Fibroblast of pulmonary artery (primary cell): ENCODE measurements at regions not wholly inside any gene's neighbourhood (a gene's known extent, or its start where the extent isn't known, plus 50 kb on each side); places are given as distances from the start of the nearest gene placed in this dataset.

ENCODE experiments used
- DNase-seq: peaks from one replicate; pipeline ENCODE4 v3.0.0-alpha.2; 2010; ENCODE audit warnings: low read depth
- H3K4me3 ChIP-seq: replicated peaks from 2 replicates; pipeline ENCODE4 v1.5.1; 2011; ENCODE audit warnings: low read depth, mild to moderate bottlenecking, control low read depth, low read length, moderate library complexity
- CTCF ChIP-seq: IDR thresholded peaks from 2 replicates; pipeline ENCODE4 v1.5.1; 2011; ENCODE audit warnings: mild to moderate bottlenecking, control low read depth, low read length, inconsistent platforms; ENCODE audit errors: missing control alignments

GRCh38 chr10:120387326-120387725 is 69.7 kb upstream of the PLPP4 start:
- no peak for TF ChIP-seq CTCF
- DNase-seq: no peak
- no peak overlapping the region for H3K4me3 ChIP-seq

DNA sequence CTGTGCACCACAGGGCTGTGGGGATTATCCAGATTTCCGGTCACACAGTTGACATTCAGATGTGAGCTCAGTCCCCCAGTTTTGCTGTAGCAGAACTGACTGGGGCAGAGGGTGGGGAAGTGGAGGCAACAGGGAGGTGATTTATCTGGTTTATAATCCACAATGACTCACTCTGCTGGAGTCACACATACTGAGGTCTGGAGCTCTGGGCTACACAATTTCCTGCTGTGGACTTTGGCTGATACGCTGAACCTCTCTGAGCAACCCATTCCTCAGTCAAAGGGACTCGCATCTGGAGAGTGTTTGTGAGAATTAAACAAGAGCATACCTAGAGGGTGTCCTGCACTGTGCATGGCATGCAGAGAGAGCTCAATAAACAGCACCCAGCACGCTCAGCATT is 64.8 kb upstream of the PLPP4 start:
- DNase-seq: no peak
- no peak for TF ChIP-seq CTCF
- no peak overlapping the region for H3K4me3 ChIP-seq

- DNase-seq: no peak
- H3K4me3 ChIP-seq: no peak overlapping the region
- TF ChIP-seq CTCF: no peak
Measured at GRCh38 chr10:120392671-120393079, 64.4 kb upstream of the PLPP4 start.

DNA sequence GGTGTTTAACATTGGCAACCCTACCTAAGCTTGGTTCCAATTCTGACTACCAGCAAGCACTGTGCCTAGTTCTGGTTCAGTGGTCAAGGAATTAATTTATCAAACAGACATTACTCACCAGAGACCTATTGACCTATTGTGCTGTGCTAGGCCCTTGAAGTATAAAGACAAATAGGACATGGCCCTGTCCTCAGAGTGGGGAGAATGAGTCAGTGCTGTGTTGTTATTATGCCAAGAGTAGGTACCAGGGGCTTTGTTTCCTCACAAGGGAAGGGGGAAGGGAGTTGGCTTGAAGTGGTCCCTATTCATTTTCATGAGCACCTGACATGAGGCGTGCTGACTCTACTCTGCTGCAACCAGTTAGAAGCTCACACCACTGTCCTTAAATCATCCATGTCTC is 62.6 kb upstream of the PLPP4 start:
- DNase-seq: peak; percentile 9
- no peak overlapping the region for H3K4me3 ChIP-seq
- TF ChIP-seq CTCF: no peak

GRCh38 chr10:120396228-120396627 is 60.8 kb upstream of the PLPP4 start:
- no peak for DNase-seq
- H3K4me3 ChIP-seq: no peak overlapping the region
- TF ChIP-seq CTCF: no peak

- DNase-seq: no peak
- H3K4me3 ChIP-seq: no peak overlapping the region
- TF ChIP-seq CTCF: no peak
Measured at GRCh38 chr10:120398180-120398579, 58.8 kb upstream of the PLPP4 start.

DNA sequence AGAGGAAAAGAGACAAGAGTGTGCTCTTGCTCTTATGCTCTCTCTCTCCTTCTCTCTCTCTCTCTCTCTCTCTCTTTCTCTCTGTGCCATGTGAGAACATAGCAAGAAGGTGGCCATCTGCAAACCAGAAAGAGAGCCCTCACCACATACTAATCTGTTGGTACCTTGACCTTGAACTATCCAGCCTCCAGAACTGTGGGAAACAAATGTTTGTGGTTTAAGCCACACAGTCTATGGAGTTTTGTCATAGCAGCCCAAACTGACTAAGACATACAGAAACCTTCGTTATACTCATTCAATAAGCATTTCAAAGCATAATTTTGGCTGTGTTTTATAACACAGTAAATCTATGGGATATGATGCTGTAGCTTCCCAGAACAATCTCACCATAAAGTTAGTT is 56.4 kb upstream of the PLPP4 start:
- H3K4me3 ChIP-seq: no peak overlapping the region
- no peak for DNase-seq
- no peak for TF ChIP-seq CTCF
